PC-9 (cell line): ENCODE measurements at regions not wholly inside any gene's neighbourhood (a gene's known extent, or its start where the extent isn't known, plus 50 kb on each side); places are given as distances from the start of the nearest gene placed in this dataset.

Source experiments
- BruUV-seq: library from RNA; stranded (reverse); fragments of 400-500 nt; replicated peaks from 2 replicates; lab custom pipeline; 2021; lab: Mats Ljungman, UMichigan
- CTCF ChIA-PET: fragments of 300-600 bp; sonication (Branson Sonifier 250); formaldehyde crosslinking; loops from one replicate; lab custom pipeline; 2022; ENCODE audit warnings: antibody characterized with exemption; lab: Charles Lee
- POLR2A ChIA-PET: fragments of 300-600 bp; sonication (Branson Sonifier 250); formaldehyde crosslinking; loops from one replicate; lab custom pipeline; 2022; ENCODE audit warnings: antibody characterized with exemption; ENCODE audit not compliant: unreplicated experiment; lab: Charles Lee
- DNase-seq, 2 experiments: peaks; one replicate each; pipeline versions ENCODE4 v3.0.0 to v3.0.0-alpha.2; 2015 to 2022; ENCODE audit warnings: mixed read lengths in 1 of 2
- H2AFZ ChIP-seq: fragments of 200-600 bp; sonication (generic); 2 replicates; pipeline ENCODE4 v1.8.1; 2017; ENCODE audit warnings: antibody characterized with exemption
- H3F3A ChIP-seq: fragments of 200-600 bp; sonication (generic); 2 replicates; pipeline ENCODE4 v1.8.1; 2017; ENCODE audit warnings: antibody characterized with exemption, mild to moderate bottlenecking, low read depth; ENCODE audit not compliant: insufficient read depth
- H3K27ac ChIP-seq: fragments of 200-600 bp; sonication (generic); 2 replicates; pipeline ENCODE4 v1.6.1; 2016; ENCODE audit warnings: mixed run types
- H3K27me3 ChIP-seq: fragments of 200-600 bp; sonication (generic); 2 replicates; pipeline ENCODE4 v1.6.1; 2016; ENCODE audit warnings: low read depth, mixed run types; ENCODE audit not compliant: insufficient read depth
- H3K36me3 ChIP-seq: fragments of 200-600 bp; sonication (generic); 2 replicates; pipeline ENCODE4 v1.6.1; 2016; ENCODE audit warnings: low read depth, mixed run types
- H3K4me1 ChIP-seq: fragments of 200-600 bp; sonication (generic); replicated peaks from 2 replicates; pipeline ENCODE4 v1.6.1; 2016; ENCODE audit warnings: mixed run types; ENCODE audit not compliant: insufficient read depth
- H3K4me2 ChIP-seq: fragments of 200-600 bp; sonication (generic); 2 replicates; pipeline ENCODE4 v1.6.1; 2017; ENCODE audit warnings: mixed run types
- H3K4me3 ChIP-seq: fragments of 200-600 bp; sonication (generic); 2 replicates; pipeline ENCODE4 v1.6.1; 2016; ENCODE audit warnings: mixed run types
- H3K79me2 ChIP-seq: fragments of 200-600 bp; sonication (generic); 2 replicates; pipeline ENCODE4 v1.6.1; 2017; ENCODE audit warnings: low read depth, mixed run types
- H3K9me2 ChIP-seq: fragments of 200-600 bp; sonication (generic); 2 replicates; pipeline ENCODE4 v1.8.1; 2017; ENCODE audit warnings: mild to moderate bottlenecking; ENCODE audit not compliant: insufficient read depth
- H3K9me3 ChIP-seq: fragments of 200-600 bp; sonication (generic); 2 replicates; pipeline ENCODE4 v1.8.1; 2016; ENCODE audit warnings: low read depth; ENCODE audit not compliant: insufficient read depth
- H4K20me1 ChIP-seq: fragments of 200-600 bp; sonication (generic); 2 replicates; pipeline ENCODE4 v1.8.1; 2017; ENCODE audit not compliant: insufficient read depth
- EZH2 ChIP-seq: fragments of 200-600 bp; sonication (generic); IDR thresholded peaks from 2 replicates; pipeline ENCODE4 v1.8.0; 2017; ENCODE audit warnings: antibody characterized with exemption, low read depth
- intact Hi-C: fragments of 100-400 bp; cut with micrococcal nuclease; formaldehyde crosslinking; loops from one replicate; pipeline ENCODE4 v1.10.0; 2022; ENCODE audit not compliant: unreplicated experiment
- TF ChIP-seq, protein P1 (sequence below): fragments of 200-600 bp; sonication (generic); conservative IDR thresholded peaks from 2 replicates; pipeline ENCODE4 v1.6.1; 2017; ENCODE audit warnings: mixed run types, antibody characterized with exemption, mild to moderate bottlenecking, moderate library complexity

GRCh38 chr5:167402671-167403070 lies 888.8 kb upstream of the WWC1 start:
- POLR2A ChIA-PET, result no interaction called here
- Histone ChIP-seq H4K20me1 (no peaks in the 10 kb centered on the region), H3K4me2 (no peak overlapping the region), H2AFZ (no peak overlapping the region), H3K27me3 (no peaks in the 10 kb centered on the region), H3K9me2 (no peaks in the 10 kb centered on the region), H3K79me2 (no peaks in the 10 kb centered on the region), H3K27ac (no peak overlapping the region), H3F3A (no peaks in the 10 kb centered on the region), H3K9me3 (no peaks in the 10 kb centered on the region), H3K4me3 (no peak overlapping the region), H3K36me3 (no peaks in the 10 kb centered on the region), H3K4me1 (no peaks in the 10 kb centered on the region)
- intact Hi-C loops, result no loop called here
- no peak for DNase-seq
- TF ChIP-seq, protein P1, sequence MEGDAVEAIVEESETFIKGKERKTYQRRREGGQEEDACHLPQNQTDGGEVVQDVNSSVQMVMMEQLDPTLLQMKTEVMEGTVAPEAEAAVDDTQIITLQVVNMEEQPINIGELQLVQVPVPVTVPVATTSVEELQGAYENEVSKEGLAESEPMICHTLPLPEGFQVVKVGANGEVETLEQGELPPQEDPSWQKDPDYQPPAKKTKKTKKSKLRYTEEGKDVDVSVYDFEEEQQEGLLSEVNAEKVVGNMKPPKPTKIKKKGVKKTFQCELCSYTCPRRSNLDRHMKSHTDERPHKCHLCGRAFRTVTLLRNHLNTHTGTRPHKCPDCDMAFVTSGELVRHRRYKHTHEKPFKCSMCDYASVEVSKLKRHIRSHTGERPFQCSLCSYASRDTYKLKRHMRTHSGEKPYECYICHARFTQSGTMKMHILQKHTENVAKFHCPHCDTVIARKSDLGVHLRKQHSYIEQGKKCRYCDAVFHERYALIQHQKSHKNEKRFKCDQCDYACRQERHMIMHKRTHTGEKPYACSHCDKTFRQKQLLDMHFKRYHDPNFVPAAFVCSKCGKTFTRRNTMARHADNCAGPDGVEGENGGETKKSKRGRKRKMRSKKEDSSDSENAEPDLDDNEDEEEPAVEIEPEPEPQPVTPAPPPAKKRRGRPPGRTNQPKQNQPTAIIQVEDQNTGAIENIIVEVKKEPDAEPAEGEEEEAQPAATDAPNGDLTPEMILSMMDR, result no peak
- TF ChIP-seq EZH2, result no peak
- no TSS peak for BruUV-seq
- CTCF ChIA-PET, result no interaction called here

GRCh38 chr5:167406513-167406912 lies 884.9 kb upstream of the WWC1 start:
- intact Hi-C loops, result no loop called here
- DNase-seq, result no peak
- Histone ChIP-seq H2AFZ (no peak overlapping the region), H3K27ac (no peak overlapping the region), H3K36me3 (no peaks in the 10 kb centered on the region), H3K4me3 (no peak overlapping the region), H4K20me1 (peaks cover 7% of the 10 kb centered on the region; the same call in 1 of the 2 replicates), H3F3A (no peaks in the 10 kb centered on the region), H3K4me2 (no peak overlapping the region), H3K27me3 (no peaks in the 10 kb centered on the region), H3K9me2 (no peaks in the 10 kb centered on the region), H3K4me1 (no peaks in the 10 kb centered on the region), H3K9me3 (no peaks in the 10 kb centered on the region), H3K79me2 (no peaks in the 10 kb centered on the region)
- ChIA-PET POLR2A (no interaction called here), CTCF (interaction anchor here (0.6 kb wide), 1 partner anchor 1753 kb away, joined by 4 read pairs; no protein-coding TSS in a partner anchor)
- no TSS peak for BruUV-seq
- TF ChIP-seq, protein P1, result no peak
- no peak for TF ChIP-seq EZH2

DNA sequence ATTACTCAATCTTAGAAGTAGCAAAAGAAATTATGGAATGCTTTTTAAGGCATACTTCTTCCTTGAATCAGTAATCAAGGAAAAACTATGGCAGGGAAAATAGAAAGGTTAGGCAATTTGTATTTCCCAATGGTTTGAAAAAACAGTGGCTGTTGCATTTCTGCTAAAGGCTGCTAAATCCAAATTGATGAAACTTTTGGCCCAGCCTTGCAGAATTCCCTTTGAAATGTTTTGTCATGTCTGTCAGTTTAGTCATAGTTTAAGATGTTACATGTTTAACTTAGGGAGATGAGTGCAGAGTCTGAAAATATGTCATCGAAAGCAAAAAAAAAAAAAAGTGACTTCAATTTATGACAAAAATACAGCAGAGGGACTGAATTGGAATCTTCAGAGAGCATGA lies 878.9 kb upstream of the WWC1 start:
- no peaks in the 10 kb centered on the region for H3K9me2 ChIP-seq
- ChIA-PET CTCF (no interaction called here), POLR2A (no interaction called here)
- H3F3A ChIP-seq, result no peaks in the 10 kb centered on the region
- peaks cover 7% of the 10 kb centered on the region; the same call in 1 of the 2 replicates for H4K20me1 ChIP-seq
- no TSS peak for BruUV-seq
- H3K4me1 ChIP-seq, result no peaks in the 10 kb centered on the region
- no peaks in the 10 kb centered on the region for H3K36me3 ChIP-seq
- no peak overlapping the region for H3K27ac ChIP-seq
- H2AFZ ChIP-seq, result no peak overlapping the region
- no peaks in the 10 kb centered on the region for H3K79me2 ChIP-seq
- H3K4me3 ChIP-seq, result no peak overlapping the region
- no peak overlapping the region for H3K4me2 ChIP-seq
- no peaks in the 10 kb centered on the region for H3K9me3 ChIP-seq
- intact Hi-C loops, result no loop called here
- no peaks in the 10 kb centered on the region for H3K27me3 ChIP-seq
- no peak for DNase-seq
- TF ChIP-seq EZH2, result no peak
- TF ChIP-seq, protein P1, result no peak
